M059J (cell line): ENCODE measurements at regions not wholly inside any gene's neighbourhood (a gene's known extent, or its start where the extent isn't known, plus 50 kb on each side); places are given as distances from the start of the nearest gene placed in this dataset.
"Not testable (repeated sequence)": the region's sequence is repeated elsewhere in the genome, so short reads cannot be mapped to it uniquely, and the experiment has no call there.

ENCODE experiments used
- DNase-seq: peaks from one replicate; pipeline ENCODE4 v3.0.0-alpha.2; 2012; ENCODE audit warnings: low read depth

DNA sequence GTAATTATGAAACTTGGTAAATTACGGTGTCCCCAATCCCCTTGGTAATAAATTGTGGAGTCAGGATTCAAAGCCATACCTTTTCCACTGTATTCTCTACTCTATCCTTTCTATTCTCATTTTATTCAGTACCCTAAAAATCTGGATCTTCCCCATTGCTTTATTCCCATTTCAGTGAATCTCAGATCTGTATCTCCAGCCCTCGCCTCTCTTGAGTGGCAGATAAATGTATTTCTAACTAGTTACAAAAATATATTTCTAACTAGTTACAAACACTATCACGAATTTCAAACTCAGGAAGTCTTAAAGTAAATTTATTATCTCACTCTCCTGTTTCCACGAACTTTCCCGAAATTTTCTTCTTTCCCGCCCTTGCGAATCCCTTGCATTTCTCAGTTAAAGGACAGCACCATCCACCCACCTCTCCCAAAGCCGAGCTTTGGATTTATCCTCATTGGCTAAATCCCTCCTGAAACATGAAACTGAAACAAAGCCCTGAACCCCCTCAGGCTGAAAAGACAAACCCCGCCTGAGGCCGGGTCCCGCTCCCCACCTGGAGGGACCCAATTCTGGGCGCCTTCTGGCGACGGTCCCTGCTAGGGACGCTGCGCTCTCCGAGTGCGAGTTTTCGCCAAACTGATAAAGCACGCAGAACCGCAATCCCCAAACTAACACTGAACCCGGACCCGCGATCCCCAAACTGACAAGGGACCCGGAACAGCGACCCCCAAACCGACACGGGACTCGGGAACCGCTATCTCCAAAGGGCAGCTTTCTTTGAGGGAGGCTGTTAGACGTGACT lies 164.3 kb upstream of the PABPC3 start:
- no peak for DNase-seq

DNA sequence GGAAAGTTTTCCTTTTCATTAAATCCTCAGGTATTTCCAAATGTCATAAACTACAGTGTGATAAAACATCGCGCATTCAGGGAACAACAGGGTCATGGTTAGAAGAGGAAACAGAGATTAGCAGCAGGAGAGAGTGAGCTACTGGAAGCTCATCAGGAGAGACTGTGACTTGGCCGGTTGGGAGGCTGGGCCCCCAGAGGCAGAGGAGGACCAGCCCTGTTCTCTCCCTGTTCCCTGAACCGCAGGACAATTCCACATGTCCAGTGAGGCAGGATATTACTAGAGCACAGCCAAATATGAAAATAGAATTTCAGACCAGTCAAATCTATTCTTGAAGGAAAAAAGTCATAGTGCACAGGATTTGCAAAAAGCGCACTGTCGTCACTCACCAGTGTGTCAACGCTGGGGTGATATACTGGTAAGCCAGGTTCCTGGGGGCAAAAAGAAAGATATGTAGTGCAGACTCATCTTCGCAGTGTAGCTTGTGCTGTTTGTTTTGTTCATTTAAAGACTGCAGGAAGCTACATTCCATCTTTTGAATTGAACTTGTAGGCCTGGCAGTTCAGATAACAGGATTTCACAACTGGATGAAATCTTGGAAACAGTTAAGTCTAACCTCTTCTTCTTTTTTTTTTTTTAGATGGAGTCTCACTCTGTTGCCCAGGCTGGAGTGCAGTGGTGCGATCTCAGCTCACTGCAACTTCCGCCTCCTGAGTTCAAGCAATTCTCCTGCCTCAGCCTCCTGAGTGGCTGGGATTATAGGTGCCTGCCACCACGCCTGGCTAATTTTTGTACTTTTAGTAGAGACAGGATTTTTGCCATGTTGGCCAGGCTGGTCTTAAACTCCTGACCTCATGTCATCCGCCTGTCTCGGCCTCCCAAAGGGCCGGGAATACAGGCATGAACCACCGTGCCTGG lies 162.6 kb upstream of the PABPC3 start:
- DNase-seq = not testable (repeated sequence)

DNA sequence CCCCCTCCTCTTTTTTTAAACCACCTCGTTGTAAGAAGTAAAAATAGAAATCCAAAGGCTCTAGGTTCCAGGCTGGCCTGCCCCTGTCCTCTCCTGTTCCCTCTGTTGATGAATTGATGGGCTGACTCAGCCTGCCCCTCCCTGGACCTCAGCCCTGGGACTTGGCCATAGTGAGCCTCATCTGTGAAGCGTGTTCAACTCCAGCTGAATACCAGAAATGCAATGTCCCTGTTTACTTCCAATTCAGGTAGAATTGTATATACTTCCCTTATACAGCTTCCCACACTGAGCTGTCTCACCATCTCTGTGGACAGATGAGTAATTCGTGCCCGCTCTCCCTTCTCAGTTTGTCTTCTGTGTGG lies 161.9 kb upstream of the PABPC3 start:
- peak; percentile 23 for DNase-seq

DNA sequence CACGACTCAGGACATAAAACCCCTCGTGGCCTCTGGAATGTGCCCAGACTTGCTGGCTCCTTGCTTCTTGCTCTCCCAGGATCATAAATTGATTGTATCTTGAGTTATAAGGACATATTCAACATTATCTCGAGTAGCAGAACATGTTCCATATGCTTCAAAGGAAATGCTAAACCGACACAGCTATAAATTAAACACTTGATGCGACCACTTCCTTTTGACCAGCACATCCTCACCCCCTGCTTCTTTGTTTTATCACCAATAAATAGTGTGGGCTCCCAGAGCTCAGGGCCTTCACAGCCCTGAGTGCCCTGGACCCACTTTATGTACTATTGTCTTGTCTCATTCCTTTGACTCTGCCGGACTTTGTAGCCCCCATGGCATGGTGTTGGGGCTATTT lies 157.0 kb upstream of the PABPC3 start:
- DNase-seq = no peak

DNA sequence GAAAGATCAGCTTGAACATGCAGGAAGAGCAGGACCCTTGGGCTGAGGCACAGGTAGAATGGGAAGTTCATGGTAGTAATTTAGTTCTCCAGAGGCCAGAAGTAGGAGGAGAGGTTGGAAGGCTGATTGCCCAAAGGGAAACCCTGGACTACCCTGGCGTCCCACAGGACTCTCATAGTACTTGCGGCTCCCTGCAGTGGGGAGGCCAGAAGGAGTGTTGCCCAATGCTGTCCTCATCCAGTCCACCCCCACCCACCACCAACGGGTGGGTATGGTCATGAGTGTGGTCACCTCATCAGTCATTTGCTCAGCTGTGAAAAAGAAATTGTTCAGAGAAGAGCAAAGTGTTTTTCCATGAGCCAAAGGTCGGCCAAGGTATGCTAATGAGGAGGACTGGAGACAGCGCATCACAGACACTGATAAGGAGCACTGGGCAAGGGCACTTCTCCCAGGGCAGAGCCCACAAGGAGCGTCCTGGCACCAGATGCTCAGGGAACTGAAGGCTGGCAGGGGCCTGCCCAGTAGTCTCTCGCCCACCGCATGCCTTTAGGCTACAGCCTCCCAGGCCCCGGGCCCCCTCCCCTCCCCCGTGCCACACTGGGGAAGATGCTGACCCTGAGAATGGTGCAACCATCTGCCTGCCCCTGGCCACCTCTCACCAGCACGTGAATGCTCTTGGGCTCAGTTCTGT lies 154.8 kb upstream of the PABPC3 start:
- DNase-seq = not testable (repeated sequence)

DNA sequence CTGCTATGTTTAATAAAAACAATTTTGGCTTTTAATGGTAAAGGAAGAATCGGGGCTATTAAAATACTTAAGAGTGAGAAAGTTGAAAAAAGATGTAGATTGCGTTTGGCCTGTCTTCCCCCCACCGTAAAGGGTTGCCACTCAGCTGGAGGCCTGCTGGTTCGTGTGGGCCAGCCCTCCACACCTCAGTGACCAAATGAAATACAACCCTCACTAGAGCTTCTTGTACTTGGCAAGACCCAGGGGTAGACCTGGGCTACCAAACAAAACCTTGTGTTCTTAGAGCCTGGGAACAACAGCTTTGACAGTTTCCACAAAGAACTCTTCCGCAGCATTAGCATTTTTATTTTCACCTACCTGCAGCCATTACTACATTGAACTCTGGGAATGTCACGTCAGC lies 152.8 kb upstream of the PABPC3 start:
- no peak for DNase-seq

DNA sequence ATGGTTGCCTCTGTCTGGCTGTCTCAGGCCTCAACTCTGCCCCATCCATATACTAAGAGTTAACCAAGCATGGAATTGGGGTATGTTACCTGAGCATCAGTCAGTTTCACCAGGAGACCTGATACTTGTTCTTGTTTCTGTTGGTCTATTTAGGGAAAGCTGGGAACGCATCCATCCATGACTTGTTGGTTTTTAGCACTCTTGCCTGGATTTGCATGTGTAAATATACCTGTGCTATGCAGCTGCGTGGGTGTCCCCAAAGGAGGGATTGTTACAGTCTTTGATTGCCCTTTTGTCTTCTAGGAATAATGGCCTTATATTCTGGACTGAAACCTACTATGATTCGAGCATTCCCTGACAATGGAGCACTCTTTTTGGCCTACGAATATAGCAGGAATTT lies 151.9 kb upstream of the PABPC3 start:
- DNase-seq = not testable (repeated sequence)

DNA sequence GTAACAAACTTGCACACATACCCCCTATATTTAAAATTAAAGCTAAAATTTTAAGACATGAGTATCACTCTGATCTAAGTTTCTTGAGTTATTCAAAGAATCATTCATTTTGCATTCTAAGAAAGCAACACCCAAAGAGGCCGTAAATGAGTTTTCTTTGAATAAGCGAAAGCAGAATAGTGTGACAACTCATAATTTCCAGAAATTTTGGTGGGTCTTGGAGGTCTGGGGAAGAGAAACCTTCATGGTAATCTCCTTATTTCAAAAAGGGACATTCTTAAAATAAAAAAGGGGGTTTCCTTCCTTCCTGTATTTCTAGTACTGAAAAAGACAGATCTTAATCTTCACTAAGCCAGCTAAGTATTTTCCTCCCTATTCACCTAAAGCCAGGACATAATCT lies 147.0 kb upstream of the PABPC3 start:
- not testable (repeated sequence) for DNase-seq

DNA sequence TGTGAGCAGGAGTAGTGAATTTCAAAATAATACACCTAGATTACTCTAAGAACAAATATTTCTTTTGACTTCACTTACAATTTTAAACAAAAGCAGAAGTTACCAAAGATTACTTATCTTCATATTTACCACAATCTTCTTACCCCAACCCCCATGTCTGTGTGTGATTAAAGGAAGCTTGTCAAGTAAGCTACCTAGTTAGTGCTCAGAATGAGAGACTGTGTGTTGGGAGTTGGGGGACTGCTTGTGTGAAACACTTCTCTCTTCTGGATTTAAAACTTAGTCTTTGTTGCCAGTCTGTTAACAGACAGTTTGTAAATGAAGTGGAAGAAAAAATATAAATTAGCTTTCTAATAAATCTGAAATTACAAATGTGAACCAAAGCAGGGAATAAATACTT lies 145.3 kb upstream of the PABPC3 start:
- not testable (repeated sequence) for DNase-seq

DNA sequence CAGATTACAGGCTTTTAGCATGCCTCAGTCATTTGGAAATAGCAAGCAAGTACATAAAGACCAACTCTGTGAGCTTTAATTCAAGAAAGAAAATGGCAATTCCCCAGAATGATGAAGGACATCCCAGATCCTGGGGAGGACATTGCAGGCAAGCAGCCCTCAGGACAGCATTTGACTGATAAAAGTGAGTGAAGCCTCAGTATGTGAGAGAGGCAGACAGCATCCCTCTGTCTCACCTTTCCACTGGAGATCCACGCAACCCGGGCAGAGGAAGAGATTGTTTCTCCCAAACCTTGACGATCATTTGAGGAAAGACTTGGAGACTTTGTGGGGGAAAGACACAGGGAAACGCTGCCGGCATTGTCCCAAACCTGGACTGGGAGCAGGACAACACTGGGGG lies 128.0 kb upstream of the PABPC3 start:
- not testable (repeated sequence) for DNase-seq

DNA sequence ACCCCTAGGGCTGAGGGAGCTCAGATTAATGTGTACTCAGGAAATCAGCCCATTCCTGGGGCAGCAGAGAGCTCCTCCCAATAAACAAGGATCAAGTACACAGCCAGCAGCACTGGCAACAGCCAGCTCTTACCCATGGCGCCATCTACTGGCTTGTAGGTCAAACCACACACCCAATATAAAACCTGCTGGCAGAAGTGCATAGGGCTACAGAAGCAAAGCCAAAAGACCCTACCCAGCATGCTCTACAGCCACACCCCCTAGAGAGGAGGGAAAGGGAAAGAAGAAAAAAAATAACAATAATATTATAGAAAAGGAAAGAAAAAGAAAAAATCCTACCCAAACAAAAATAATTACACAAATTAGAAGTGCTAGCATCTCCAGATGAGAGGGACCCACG lies 127.5 kb upstream of the PABPC3 start:
- not testable (repeated sequence) for DNase-seq

DNA sequence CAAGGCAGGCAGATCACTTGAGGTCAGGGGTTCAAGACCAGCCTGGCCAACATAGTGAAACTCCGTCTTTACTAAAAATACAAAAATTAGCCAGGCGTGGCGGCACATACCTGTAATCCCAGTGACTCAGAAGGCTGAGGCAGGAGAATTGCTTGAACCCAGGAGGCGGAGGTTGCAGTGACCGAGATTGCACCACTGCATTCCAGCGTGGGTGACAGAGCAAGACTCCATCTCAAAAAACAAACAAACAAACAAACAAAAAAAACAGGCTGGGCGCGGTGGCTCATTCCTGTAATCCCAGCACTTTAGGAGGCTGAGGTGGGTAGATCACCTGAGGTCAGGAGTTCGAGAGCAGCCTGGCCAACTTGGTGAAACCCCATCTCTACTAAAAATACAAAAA lies 122.8 kb upstream of the PABPC3 start:
- not testable (repeated sequence) for DNase-seq

DNA sequence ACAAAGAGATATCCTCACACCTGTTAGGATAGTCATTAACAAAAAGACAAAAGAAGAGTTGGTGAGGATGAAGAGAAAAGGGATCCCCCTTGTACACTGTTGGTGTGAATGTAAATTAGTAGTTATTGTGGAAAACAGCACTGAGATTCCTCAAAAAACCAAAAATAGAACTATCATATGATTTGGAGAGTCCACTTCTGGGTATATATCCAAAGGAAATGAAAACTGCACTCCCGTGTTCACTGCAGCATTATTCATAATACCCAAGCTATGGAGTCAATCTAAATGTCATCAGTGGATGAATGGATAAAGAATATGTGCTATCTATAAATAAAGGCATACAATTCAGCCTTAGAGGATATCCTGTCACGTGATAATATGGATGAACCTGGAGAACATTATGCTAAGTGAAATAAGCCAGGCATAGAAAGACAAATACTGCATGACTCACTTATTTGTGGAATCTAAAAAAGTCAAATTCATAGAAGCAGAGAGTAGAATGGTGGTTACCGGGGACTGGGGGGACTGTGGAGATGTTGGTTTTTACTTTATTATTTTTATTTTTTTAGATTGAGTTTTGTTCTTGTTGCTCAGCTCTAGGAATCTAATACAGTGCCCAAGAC lies 114.6 kb upstream of the PABPC3 start:
- DNase-seq = not testable (repeated sequence)

DNA sequence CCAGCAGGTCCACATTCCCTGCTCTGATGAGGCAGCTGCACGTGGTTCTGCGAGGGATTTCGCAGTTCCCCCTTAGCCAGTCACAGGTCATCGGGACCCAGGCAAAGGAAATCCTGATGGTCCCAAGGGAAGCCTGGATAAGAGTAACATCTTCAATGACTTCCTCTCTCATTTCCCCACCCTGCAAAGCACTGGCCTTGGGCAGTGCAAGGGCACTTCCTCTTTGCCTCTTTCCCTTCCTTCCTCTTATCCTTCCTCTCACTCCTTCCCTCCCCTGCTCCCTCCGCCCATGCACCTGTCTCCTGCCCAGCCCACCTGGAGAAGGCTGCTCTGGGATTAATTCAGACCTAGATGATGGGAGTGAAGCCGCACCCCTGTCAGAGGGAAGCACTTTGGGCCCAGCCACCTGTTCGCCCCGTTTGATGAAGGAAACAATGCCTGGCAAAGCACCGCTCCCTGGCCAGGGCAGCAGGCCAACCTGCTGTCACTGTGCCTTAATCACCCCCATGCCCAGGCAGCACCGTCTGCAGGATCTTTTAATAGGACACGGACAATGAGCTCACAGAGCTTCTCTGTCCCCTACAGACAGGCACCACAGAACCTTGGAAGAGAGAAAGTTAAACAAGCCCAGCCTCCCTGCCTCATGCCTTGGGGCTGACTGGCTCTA lies 113.5 kb upstream of the PABPC3 start:
- no peak for DNase-seq

DNA sequence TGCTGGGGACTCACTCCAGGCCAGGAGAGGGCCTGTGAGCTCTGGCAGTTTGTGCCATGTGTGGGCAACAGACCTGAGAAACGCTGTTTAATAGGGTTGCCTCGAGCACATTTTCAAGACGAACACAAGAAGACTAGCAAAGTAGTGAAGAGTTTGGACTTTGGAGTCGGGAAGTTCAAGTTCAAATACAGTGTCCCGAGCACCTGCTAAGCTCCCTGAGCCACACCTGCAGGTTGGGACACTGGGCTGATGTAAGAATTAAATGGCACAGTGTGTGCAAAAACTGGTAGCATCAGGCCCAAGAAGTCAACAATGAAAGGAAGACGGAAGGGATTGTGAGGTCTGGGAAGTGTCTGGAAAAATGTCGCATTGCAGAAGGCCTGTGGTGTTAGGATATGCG lies 112.8 kb upstream of the PABPC3 start:
- DNase-seq = no peak

DNA sequence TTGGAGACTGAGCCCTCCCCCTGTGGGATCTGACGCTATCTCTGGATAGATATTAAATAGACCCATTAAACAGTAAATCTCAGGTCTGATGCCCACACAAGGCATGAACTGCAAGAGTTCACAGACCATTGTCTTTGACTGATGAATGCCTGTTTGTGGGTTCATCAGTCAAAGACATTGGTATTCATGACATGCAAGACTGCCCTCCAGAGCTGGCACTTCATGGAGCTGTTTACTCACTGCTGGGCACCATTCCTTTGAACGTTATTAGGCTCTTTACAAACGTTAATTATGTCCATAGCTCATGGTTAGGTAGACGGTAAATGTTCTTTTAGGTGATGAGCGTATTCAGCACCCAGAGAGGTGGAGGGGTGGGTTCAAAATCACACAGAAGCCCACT lies 111.8 kb upstream of the PABPC3 start:
- no peak for DNase-seq

DNA sequence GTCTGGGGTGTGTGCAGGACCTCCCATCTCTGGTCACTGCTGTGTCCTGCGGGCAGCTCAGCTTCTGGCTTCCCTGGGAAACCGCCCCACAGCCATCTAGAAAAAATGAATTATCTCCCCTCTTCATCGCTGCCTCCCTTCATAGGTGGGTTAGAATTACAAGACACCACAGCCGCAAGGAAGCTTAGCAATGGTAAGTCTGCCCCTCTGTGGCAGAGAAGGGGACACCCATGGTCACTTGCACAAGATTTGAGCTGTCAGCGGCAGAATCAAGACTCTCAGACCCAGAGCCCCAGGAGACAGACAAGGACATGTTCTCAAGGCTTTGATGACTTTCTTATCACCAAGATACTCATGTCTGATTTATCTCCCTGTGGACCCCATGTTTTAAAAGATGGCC lies 110.8 kb upstream of the PABPC3 start:
- DNase-seq = no peak

DNA sequence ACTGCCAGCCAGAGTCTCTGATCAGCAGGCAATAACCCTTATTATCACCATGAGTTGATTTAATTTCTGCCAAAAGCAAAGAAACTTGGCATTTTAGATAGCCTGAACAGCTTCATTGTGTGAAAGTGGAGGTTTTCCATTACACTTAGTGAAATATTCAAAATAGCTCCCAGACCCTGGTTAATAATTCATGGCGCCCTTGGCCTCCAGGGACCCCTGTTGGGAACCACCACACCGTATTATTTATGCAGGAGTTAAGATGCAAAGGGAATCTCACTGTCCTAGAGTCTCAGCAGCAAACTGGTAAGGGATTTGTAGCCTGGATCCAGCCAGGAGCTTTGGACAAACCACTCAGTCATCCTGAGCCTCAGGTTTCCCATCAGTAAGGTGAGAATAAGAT lies 110.0 kb upstream of the PABPC3 start:
- DNase-seq = no peak

DNA sequence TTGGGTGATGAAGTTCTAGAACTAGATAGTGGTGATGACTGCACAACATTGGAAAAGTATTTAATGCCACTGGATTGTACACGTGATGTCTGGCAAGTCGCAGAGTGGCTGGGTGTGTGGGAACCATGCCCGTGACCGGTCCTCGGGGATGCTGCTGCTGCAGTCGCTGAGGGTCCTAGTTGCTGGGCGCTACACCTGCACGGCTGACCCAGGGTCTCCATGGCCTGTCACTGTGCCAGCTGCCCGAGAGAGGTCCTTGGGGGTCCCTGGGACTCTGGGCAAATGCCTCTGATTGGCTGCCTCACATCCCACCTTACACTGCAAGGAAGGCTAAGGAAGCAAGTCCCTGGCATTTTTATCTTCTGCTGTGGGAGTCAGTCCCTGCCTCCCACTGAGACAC lies 109.1 kb upstream of the PABPC3 start:
- no peak for DNase-seq

DNA sequence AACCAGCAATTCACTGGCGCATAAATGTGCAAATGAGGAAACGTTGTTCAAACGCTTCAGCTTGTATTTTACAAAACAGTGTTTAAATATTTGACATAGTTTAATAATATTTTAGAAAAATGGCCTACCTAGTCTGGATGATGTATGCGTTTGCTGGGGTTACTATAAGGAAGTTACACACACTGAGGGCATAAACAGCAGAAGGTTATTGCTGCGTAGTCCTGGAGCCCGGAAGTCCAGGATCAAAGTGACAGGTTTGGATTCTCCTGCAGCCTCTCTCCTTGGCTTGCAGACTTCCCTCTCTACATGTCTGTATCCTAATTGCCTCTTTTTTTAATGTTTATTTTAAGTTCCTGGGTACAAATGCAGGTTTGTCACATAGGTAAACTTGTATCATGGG lies 106.0 kb upstream of the PABPC3 start:
- not testable (repeated sequence) for DNase-seq

DNA sequence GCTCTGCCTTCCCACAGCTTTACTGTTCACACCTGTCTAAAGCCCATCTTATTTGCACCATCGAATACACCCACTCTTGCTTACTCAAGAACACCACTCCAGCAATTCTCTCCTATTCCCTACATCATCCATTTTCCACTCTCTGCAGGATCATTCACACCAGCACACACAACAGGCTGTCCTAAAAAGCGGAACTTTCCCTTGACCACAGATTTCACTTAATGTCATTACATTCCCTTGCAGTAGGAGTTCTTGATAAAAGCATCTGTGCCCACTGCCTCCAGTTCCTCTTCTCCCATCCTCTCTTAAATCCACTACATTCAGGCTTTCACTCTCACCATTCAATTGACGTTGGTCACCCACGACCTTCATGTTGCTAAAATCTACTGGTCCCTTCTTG lies 103.0 kb upstream of the PABPC3 start:
- DNase-seq = not testable (repeated sequence)
